Transverse colon (tissue), 3 donors: ENCODE measurements at regions not wholly inside any gene's neighbourhood (a gene's known extent, or its start where the extent isn't known, plus 50 kb on each side); places are given as distances from the start of the nearest gene placed in this dataset.

Experiments used
- CTCF ChIP-seq, 5 experiments: fragments of 200-600 bp in 3 of 5; fragments of 450-650 bp in 2 of 5; sonication (generic) in 3 of 5; IDR thresholded peaks; 1 replicate in 2 of 5; 2 replicates in 3 of 5; pipeline ENCODE4 v1.5.1; 2016 to 2017; ENCODE audit warnings: antibody characterized with exemption in 5 of 5, inconsistent platforms in 3 of 5, mild to moderate bottlenecking in 2 of 5, moderate library complexity in 1 of 5
- POLR2A ChIP-seq: fragments of 450-650 bp; IDR thresholded peaks from one replicate; pipeline ENCODE4 v1.6.1; 2016; ENCODE audit warnings: antibody characterized with exemption, mild to moderate bottlenecking, moderate library complexity

- TF ChIP-seq CTCF (IDR thresholded peaks at IDR 0.05) = no peak
- TF ChIP-seq POLR2A = no peak
These were observed 498.2 kb upstream of the NR5A2 start for GRCh38 chr1:199529324-199529723.
